OCI-LY7 (cell line): ENCODE measurements at regions not wholly inside any gene's neighbourhood (a gene's known extent, or its start where the extent isn't known, plus 50 kb on each side); places are given as distances from the start of the nearest gene placed in this dataset.

Experiments used
- CTCF ChIP-seq: fragments of 200-600 bp; sonication (generic); conservative IDR thresholded peaks from 2 replicates; pipeline ENCODE4 v1.5.1; 2014; ENCODE audit warnings: mild to moderate bottlenecking, antibody characterized with exemption, low read length, moderate library complexity, mixed read lengths
- EZH2phosphoT487 ChIP-seq: fragments of 200-600 bp; sonication (generic); IDR thresholded peaks from 2 replicates; pipeline ENCODE4 v1.6.1; 2018; ENCODE audit warnings: low read depth, borderline replicate concordance, mild to moderate bottlenecking, mixed run types, antibody characterized with exemption, low read length, moderate library complexity, mixed read lengths

- TF ChIP-seq CTCF (no peak), EZH2phosphoT487 (no peak)
Measured at GRCh38 chr18:55663891-55664290, 75.9 kb upstream of the TCF4 start.
